ENCODE measurements at regions not wholly inside any gene's neighbourhood (a gene's known extent, or its start where the extent isn't known, plus 50 kb on each side); places are given as distances from the start of the nearest gene placed in this dataset.

DNA sequence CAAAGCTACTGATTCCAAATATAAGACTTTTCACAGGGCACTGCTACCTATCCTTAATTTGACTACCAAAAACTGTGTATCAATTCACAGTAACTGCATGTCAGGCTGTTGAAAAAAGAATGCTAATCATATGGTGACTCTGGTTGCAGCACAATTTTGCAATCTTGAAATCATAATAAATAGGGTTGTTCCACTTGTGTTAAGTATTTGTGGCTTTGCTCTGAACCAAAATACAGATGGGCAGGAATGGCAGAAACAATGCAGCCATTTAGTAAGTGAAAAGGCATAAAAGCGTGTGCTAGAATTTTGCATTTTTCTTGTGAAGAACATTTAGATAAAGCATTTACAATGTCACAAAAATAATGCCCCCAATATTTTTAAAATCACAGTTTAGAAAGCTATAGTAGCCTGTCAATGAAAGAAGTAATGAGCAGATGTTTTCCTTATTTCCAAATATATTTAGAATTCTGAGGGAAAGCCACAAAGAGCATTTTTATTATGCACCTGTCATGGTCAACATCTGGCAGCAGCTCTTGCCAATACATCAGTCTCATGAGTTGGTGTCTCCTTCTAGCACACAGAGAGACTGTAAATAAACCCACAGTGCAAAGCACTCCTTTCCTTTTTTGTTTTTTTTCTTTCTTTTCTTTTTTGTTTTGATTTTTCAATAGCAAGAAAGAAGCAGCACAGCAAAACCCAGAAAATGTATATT, 54.8 kb upstream of the PAM start:
- no peak for TF ChIP-seq STAT1 (IDR thresholded peaks at IDR 0.05; ENCODE audit: unreplicated experiment)
- TF ChIP-seq, protein P1, sequence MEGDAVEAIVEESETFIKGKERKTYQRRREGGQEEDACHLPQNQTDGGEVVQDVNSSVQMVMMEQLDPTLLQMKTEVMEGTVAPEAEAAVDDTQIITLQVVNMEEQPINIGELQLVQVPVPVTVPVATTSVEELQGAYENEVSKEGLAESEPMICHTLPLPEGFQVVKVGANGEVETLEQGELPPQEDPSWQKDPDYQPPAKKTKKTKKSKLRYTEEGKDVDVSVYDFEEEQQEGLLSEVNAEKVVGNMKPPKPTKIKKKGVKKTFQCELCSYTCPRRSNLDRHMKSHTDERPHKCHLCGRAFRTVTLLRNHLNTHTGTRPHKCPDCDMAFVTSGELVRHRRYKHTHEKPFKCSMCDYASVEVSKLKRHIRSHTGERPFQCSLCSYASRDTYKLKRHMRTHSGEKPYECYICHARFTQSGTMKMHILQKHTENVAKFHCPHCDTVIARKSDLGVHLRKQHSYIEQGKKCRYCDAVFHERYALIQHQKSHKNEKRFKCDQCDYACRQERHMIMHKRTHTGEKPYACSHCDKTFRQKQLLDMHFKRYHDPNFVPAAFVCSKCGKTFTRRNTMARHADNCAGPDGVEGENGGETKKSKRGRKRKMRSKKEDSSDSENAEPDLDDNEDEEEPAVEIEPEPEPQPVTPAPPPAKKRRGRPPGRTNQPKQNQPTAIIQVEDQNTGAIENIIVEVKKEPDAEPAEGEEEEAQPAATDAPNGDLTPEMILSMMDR (conservative IDR thresholded peaks at IDR 0.05; ENCODE audit: low read depth in 2 of 2) = no peak
- TF ChIP-seq EZH2 (IDR thresholded peaks at IDR 0.05; ENCODE audit: low read depth, unreplicated experiment) = no peak
- no peak for TF ChIP-seq POLR2AphosphoS5 (IDR thresholded peaks at IDR 0.05; ENCODE audit: low read depth)
- TF ChIP-seq ZNF114 (CRISPR knock-in tag; IDR thresholded peaks at IDR 0.05) = no peak
- no peak for TF ChIP-seq EZH2phosphoT487 (IDR thresholded peaks at IDR 0.05; ENCODE audit: unreplicated experiment)
- TF ChIP-seq ZNF331 (CRISPR knock-in tag; IDR thresholded peaks at IDR 0.05; ENCODE audit: low read depth) = no peak
- TF ChIP-seq JUNB (IDR thresholded peaks at IDR 0.05; ENCODE audit: unreplicated experiment) = no peak
- TF ChIP-seq, protein P2, sequence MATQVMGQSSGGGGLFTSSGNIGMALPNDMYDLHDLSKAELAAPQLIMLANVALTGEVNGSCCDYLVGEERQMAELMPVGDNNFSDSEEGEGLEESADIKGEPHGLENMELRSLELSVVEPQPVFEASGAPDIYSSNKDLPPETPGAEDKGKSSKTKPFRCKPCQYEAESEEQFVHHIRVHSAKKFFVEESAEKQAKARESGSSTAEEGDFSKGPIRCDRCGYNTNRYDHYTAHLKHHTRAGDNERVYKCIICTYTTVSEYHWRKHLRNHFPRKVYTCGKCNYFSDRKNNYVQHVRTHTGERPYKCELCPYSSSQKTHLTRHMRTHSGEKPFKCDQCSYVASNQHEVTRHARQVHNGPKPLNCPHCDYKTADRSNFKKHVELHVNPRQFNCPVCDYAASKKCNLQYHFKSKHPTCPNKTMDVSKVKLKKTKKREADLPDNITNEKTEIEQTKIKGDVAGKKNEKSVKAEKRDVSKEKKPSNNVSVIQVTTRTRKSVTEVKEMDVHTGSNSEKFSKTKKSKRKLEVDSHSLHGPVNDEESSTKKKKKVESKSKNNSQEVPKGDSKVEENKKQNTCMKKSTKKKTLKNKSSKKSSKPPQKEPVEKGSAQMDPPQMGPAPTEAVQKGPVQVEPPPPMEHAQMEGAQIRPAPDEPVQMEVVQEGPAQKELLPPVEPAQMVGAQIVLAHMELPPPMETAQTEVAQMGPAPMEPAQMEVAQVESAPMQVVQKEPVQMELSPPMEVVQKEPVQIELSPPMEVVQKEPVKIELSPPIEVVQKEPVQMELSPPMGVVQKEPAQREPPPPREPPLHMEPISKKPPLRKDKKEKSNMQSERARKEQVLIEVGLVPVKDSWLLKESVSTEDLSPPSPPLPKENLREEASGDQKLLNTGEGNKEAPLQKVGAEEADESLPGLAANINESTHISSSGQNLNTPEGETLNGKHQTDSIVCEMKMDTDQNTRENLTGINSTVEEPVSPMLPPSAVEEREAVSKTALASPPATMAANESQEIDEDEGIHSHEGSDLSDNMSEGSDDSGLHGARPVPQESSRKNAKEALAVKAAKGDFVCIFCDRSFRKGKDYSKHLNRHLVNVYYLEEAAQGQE (IDR thresholded peaks at IDR 0.05; ENCODE audit: unreplicated experiment) = no peak
- TF ChIP-seq CREB1 (CRISPR knock-in tag; IDR thresholded peaks at IDR 0.05; ENCODE audit: low read depth) = no peak
